Endothelial cell of hepatic sinusoid (primary cell): ENCODE measurements at regions not wholly inside any gene's neighbourhood (a gene's known extent, or its start where the extent isn't known, plus 50 kb on each side); places are given as distances from the start of the nearest gene placed in this dataset.
"Not testable (repeated sequence)": the region's sequence is repeated elsewhere in the genome, so short reads cannot be mapped to it uniquely, and the experiment has no call there.

Experiments used
- in situ Hi-C: cut with HindIII; loops from 2 replicates; pipeline ENCODE4 v1.10.0; 2017; ENCODE audit warnings: low sequenced_read_pairs

GRCh38 chr10:65762311-65762710, 1163.5 kb upstream of the LRRTM3 start:
- in situ Hi-C loops = no loop called here

- in situ Hi-C loops = no loop called here
Observed at GRCh38 chr10:65765006-65765541, 1160.8 kb upstream of the LRRTM3 start.

- in situ Hi-C loops = no loop called here
Observed at GRCh38 chr10:65769828-65770227, 1156.0 kb upstream of the LRRTM3 start.

GRCh38 chr10:65778753-65779152, 1147.1 kb upstream of the LRRTM3 start:
- in situ Hi-C loops = no loop called here

GRCh38 chr10:65779985-65780384, 1145.9 kb upstream of the LRRTM3 start:
- in situ Hi-C loops = loop anchor here (5.0 kb wide), 1 partner anchor 97 kb away; no protein-coding TSS in a partner anchor

- in situ Hi-C loops = no loop called here
Observed at GRCh38 chr10:65786279-65786678, 1139.6 kb upstream of the LRRTM3 start.

- in situ Hi-C loops = no loop called here
Observed at GRCh38 chr10:65787571-65787970, 1138.3 kb upstream of the LRRTM3 start.

- in situ Hi-C loops = no loop called here
Observed at GRCh38 chr10:65788271-65788670, 1137.6 kb upstream of the LRRTM3 start.

- in situ Hi-C loops = no loop called here
Observed at GRCh38 chr10:65791979-65792378, 1133.9 kb upstream of the LRRTM3 start.

- in situ Hi-C loops = no loop called here
Observed at GRCh38 chr10:65793738-65794425, 1132.0 kb upstream of the LRRTM3 start.

GRCh38 chr10:65794861-65795260, 1131.0 kb upstream of the LRRTM3 start:
- in situ Hi-C loops = not testable (repeated sequence)

- in situ Hi-C loops = no loop called here
Observed at GRCh38 chr10:65796472-65796871, 1129.4 kb upstream of the LRRTM3 start.

- in situ Hi-C loops = no loop called here
Observed at GRCh38 chr10:65798133-65798532, 1127.7 kb upstream of the LRRTM3 start.

- in situ Hi-C loops = loop anchor here (10.0 kb wide), 1 partner anchor 612 kb away; no protein-coding TSS in a partner anchor
Observed at GRCh38 chr10:65802391-65802790, 1123.4 kb upstream of the LRRTM3 start.

GRCh38 chr10:65805511-65805910, 1120.3 kb upstream of the LRRTM3 start:
- in situ Hi-C loops = loop anchor here (5.0 to 10.0 kb wide), 2 partner anchors 57 to 609 kb away; no protein-coding TSS in a partner anchor

- in situ Hi-C loops = loop anchor here (5.0 to 10.0 kb wide), 2 partner anchors 56 to 609 kb away; no protein-coding TSS in a partner anchor
Observed at GRCh38 chr10:65805993-65806392, 1119.8 kb upstream of the LRRTM3 start.

- in situ Hi-C loops = loop anchor here (5.0 to 10.0 kb wide), 2 partner anchors 53 to 606 kb away; no protein-coding TSS in a partner anchor
Observed at GRCh38 chr10:65808687-65809333, 1117.0 kb upstream of the LRRTM3 start.

- in situ Hi-C loops = no loop called here
Observed at GRCh38 chr10:65811931-65812525, 1113.8 kb upstream of the LRRTM3 start.

GRCh38 chr10:65816536-65816935, 1109.3 kb upstream of the LRRTM3 start:
- in situ Hi-C loops = no loop called here

- in situ Hi-C loops = no loop called here
Observed at GRCh38 chr10:65818990-65819389, 1106.8 kb upstream of the LRRTM3 start.

- in situ Hi-C loops = no loop called here
Observed at GRCh38 chr10:65827359-65827758, 1098.5 kb upstream of the LRRTM3 start.
